ENCODE measurements at regions not wholly inside any gene's neighbourhood (a gene's known extent, or its start where the extent isn't known, plus 50 kb on each side); places are given as distances from the start of the nearest gene placed in this dataset.

DNA sequence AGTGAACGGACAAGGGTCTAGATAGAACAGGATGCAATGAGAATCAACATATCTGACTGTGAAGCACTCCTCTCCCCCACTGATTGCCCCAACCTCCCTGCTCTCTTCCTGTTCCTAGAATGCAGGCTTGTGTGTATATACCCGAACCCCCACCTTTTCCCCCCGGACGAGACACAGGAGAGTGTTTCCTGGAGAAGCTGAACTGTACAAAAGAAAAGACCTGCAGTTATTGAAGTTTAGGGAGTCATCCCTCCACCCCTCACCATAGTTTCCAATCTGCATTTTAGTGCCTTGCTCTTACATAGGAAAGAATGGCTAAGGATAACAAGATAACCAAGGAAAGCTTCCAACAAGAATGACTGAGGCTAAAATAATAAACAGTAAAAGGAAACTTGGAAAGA is 55.5 kb upstream of the PDE10A start:
- TF ChIP-seq, protein P1, sequence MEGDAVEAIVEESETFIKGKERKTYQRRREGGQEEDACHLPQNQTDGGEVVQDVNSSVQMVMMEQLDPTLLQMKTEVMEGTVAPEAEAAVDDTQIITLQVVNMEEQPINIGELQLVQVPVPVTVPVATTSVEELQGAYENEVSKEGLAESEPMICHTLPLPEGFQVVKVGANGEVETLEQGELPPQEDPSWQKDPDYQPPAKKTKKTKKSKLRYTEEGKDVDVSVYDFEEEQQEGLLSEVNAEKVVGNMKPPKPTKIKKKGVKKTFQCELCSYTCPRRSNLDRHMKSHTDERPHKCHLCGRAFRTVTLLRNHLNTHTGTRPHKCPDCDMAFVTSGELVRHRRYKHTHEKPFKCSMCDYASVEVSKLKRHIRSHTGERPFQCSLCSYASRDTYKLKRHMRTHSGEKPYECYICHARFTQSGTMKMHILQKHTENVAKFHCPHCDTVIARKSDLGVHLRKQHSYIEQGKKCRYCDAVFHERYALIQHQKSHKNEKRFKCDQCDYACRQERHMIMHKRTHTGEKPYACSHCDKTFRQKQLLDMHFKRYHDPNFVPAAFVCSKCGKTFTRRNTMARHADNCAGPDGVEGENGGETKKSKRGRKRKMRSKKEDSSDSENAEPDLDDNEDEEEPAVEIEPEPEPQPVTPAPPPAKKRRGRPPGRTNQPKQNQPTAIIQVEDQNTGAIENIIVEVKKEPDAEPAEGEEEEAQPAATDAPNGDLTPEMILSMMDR (IDR thresholded peaks at IDR 0.05; ENCODE audit: low read depth, low read length, missing input control), result no peak
- TF ChIP-seq RAD21 (IDR thresholded peaks at IDR 0.05), result no peak
